ENCODE measurements at regions not wholly inside any gene's neighbourhood (a gene's known extent, or its start where the extent isn't known, plus 50 kb on each side); places are given as distances from the start of the nearest gene placed in this dataset.

GRCh38 chr3:178082326-178082906, 453.8 kb upstream of the KCNMB2 start:
- Histone ChIP-seq H3K27ac (replicated peaks) (no peak overlapping the region), H3K27me3 (ENCODE audit: low read depth) (no peaks in the 10 kb centered on the region), H3K4me1 (peaks cover 59% of the 10 kb centered on the region), H3K9me3 (replicated peaks) (no peaks in the 10 kb centered on the region), H3K36me3 (no peaks in the 10 kb centered on the region), H3K4me3 (no peak overlapping the region)
- TF ChIP-seq CTCF (IDR thresholded peaks at IDR 0.05; ENCODE audit: borderline replicate concordance): no peak
- intact Hi-C loops (cut with micrococcal nuclease): no loop called here
- DNase-seq: no peak

GRCh38 chr3:178083906-178084866, 452.1 kb upstream of the KCNMB2 start:
- H3K36me3 ChIP-seq: no peaks in the 10 kb centered on the region
- peak overlapping the region; percentile 22 for H3K4me3 ChIP-seq
- intact Hi-C loops (cut with micrococcal nuclease): no loop called here
- peak; percentile 68 for TF ChIP-seq CTCF (IDR thresholded peaks at IDR 0.05; ENCODE audit: borderline replicate concordance)
- no peak for DNase-seq
- H3K9me3 ChIP-seq (replicated peaks): no peaks in the 10 kb centered on the region
- peaks cover 57% of the 10 kb centered on the region for H3K4me1 ChIP-seq
- H3K27me3 ChIP-seq (ENCODE audit: low read depth): no peaks in the 10 kb centered on the region
- peak overlapping the region; percentile 79 for H3K27ac ChIP-seq (replicated peaks)

GRCh38 chr3:178084938-178085816, 451.1 kb upstream of the KCNMB2 start:
- peak; percentile 82 for DNase-seq
- no peaks in the 10 kb centered on the region for H3K9me3 ChIP-seq (replicated peaks)
- H3K27me3 ChIP-seq (ENCODE audit: low read depth): no peaks in the 10 kb centered on the region
- peak overlapping the region; percentile 79 for H3K27ac ChIP-seq (replicated peaks)
- peak overlapping the region; percentile 22 for H3K4me3 ChIP-seq
- intact Hi-C loops (cut with micrococcal nuclease): no loop called here
- no peaks in the 10 kb centered on the region for H3K36me3 ChIP-seq
- H3K4me1 ChIP-seq: peaks cover 49% of the 10 kb centered on the region
- TF ChIP-seq CTCF (IDR thresholded peaks at IDR 0.05; ENCODE audit: borderline replicate concordance): no peak

- TF ChIP-seq CTCF (IDR thresholded peaks at IDR 0.05; ENCODE audit: borderline replicate concordance): no peak
- H3K9me3 ChIP-seq (replicated peaks): no peaks in the 10 kb centered on the region
- H3K36me3 ChIP-seq: no peaks in the 10 kb centered on the region
- no peak overlapping the region for H3K4me3 ChIP-seq
- intact Hi-C loops (cut with micrococcal nuclease): no loop called here
- no peaks in the 10 kb centered on the region for H3K27me3 ChIP-seq (ENCODE audit: low read depth)
- DNase-seq: no peak
- H3K27ac ChIP-seq (replicated peaks): peak overlapping the region; percentile 79
- H3K4me1 ChIP-seq: peaks cover 45% of the 10 kb centered on the region
These were observed 450.5 kb upstream of the KCNMB2 start for GRCh38 chr3:178085817-178086123.

GRCh38 chr3:178086144-178086825, 450.0 kb upstream of the KCNMB2 start:
- Histone ChIP-seq H3K36me3 (no peaks in the 10 kb centered on the region), H3K4me1 (peaks cover 45% of the 10 kb centered on the region), H3K27ac (replicated peaks) (peak overlapping the region; percentile 79), H3K27me3 (ENCODE audit: low read depth) (no peaks in the 10 kb centered on the region), H3K4me3 (no peak overlapping the region), H3K9me3 (replicated peaks) (no peaks in the 10 kb centered on the region)
- DNase-seq: no peak
- intact Hi-C loops (cut with micrococcal nuclease): no loop called here
- TF ChIP-seq CTCF (IDR thresholded peaks at IDR 0.05; ENCODE audit: borderline replicate concordance): no peak

Measured in left ventricle myocardium inferior (tissue), 1 donor.